ENCODE measurements at regions not wholly inside any gene's neighbourhood (a gene's known extent, or its start where the extent isn't known, plus 50 kb on each side); places are given as distances from the start of the nearest gene placed in this dataset.

GRCh38 chr5:163682234-163682633, 176.8 kb downstream of the MAT2B start:
- Histone ChIP-seq H4K20me1 (ENCODE audit: control insufficient read depth, extremely low read depth, insufficient read depth, low read length) (no peaks in the 10 kb centered on the region), H3K4me3 (ENCODE audit: control insufficient read depth in 2 of 3, extremely low read depth in 1 of 3, insufficient read depth in 2 of 3, low read depth in 1 of 3, low read length in 3 of 3) (no peak overlapping the region), H3K27me3 (ENCODE audit: control insufficient read depth, extremely low read depth, insufficient read depth, low read length) (no peaks in the 10 kb centered on the region), H3K9me1 (ENCODE audit: control insufficient read depth, extremely low read depth, insufficient read depth, low read length) (no peaks in the 10 kb centered on the region), H3K36me3 (ENCODE audit: control insufficient read depth in 2 of 2, extremely low read depth in 1 of 2, insufficient read depth in 2 of 2, low read length in 2 of 2) (no peaks in the 10 kb centered on the region), H3K4me1 (ENCODE audit: control insufficient read depth, extremely low read depth, insufficient read depth, low read length) (no peaks in the 10 kb centered on the region), H3K27ac (ENCODE audit: control insufficient read depth, insufficient read depth, low read length) (no peak overlapping the region), H3K4me2 (ENCODE audit: control insufficient read depth, extremely low read depth, insufficient read depth, low read depth, low read length) (no peak overlapping the region), H2AFZ (ENCODE audit: control insufficient read depth, low read length) (no peak overlapping the region), H3K9me3 (ENCODE audit: control insufficient read depth, low read depth, low read length) (no peaks in the 10 kb centered on the region), H3K9ac (ENCODE audit: control insufficient read depth, extremely low read depth, insufficient read depth, low read length) (no peak overlapping the region), H3K79me2 (ENCODE audit: control insufficient read depth, insufficient read depth, low read length) (no peaks in the 10 kb centered on the region)
- TF ChIP-seq EZH2 (IDR thresholded peaks at IDR 0.05; ENCODE audit: low read length) (no peak), CTCF (optimal IDR thresholded peaks at IDR 0.05 in 1 of 3, IDR thresholded peaks at IDR 0.05 in 1 of 3, conservative IDR thresholded peaks at IDR 0.05 in 1 of 3; ENCODE audit: extremely low read depth in 1 of 3, insufficient read depth in 2 of 3, low read length in 3 of 3) (no peak)
- FAIRE-seq (no peak), DNase-seq (ENCODE audit: low read depth, low spot score) (no peak)
- dilution Hi-C loops (cut with MboI; ENCODE audit: extremely low pct_ligation_motif_present, low sequenced_read_pairs) = no loop called here

- H3K27ac ChIP-seq (ENCODE audit: control insufficient read depth, insufficient read depth, low read length) = no peak overlapping the region
- dilution Hi-C loops (cut with MboI; ENCODE audit: extremely low pct_ligation_motif_present, low sequenced_read_pairs) = no loop called here
- no peaks in the 10 kb centered on the region for H3K9me3 ChIP-seq (ENCODE audit: control insufficient read depth, low read depth, low read length)
- DNase-seq (ENCODE audit: low read depth, low spot score) = no peak
- H3K9ac ChIP-seq (ENCODE audit: control insufficient read depth, extremely low read depth, insufficient read depth, low read length) = no peak overlapping the region
- H3K4me3 ChIP-seq (ENCODE audit: control insufficient read depth in 2 of 3, extremely low read depth in 1 of 3, insufficient read depth in 2 of 3, low read depth in 1 of 3, low read length in 3 of 3) = no peak overlapping the region
- no peak for TF ChIP-seq CTCF (optimal IDR thresholded peaks at IDR 0.05 in 1 of 3, IDR thresholded peaks at IDR 0.05 in 1 of 3, conservative IDR thresholded peaks at IDR 0.05 in 1 of 3; ENCODE audit: extremely low read depth in 1 of 3, insufficient read depth in 2 of 3, low read length in 3 of 3)
- no peak for TF ChIP-seq EZH2 (IDR thresholded peaks at IDR 0.05; ENCODE audit: low read length)
- H3K4me1 ChIP-seq (ENCODE audit: control insufficient read depth, extremely low read depth, insufficient read depth, low read length) = no peaks in the 10 kb centered on the region
- no peak overlapping the region for H2AFZ ChIP-seq (ENCODE audit: control insufficient read depth, low read length)
- no peaks in the 10 kb centered on the region for H3K79me2 ChIP-seq (ENCODE audit: control insufficient read depth, insufficient read depth, low read length)
- no peaks in the 10 kb centered on the region for H3K27me3 ChIP-seq (ENCODE audit: control insufficient read depth, extremely low read depth, insufficient read depth, low read length)
- no peak for FAIRE-seq
- H4K20me1 ChIP-seq (ENCODE audit: control insufficient read depth, extremely low read depth, insufficient read depth, low read length) = no peaks in the 10 kb centered on the region
- H3K4me2 ChIP-seq (ENCODE audit: control insufficient read depth, extremely low read depth, insufficient read depth, low read depth, low read length) = no peak overlapping the region
- H3K9me1 ChIP-seq (ENCODE audit: control insufficient read depth, extremely low read depth, insufficient read depth, low read length) = no peaks in the 10 kb centered on the region
- no peaks in the 10 kb centered on the region for H3K36me3 ChIP-seq (ENCODE audit: control insufficient read depth in 2 of 2, extremely low read depth in 1 of 2, insufficient read depth in 2 of 2, low read length in 2 of 2)
Observed at GRCh38 chr5:163687414-163687813, 182.0 kb downstream of the MAT2B start.

Data from keratinocyte (primary cell).